ENCODE measurements at regions not wholly inside any gene's neighbourhood (a gene's known extent, or its start where the extent isn't known, plus 50 kb on each side); places are given as distances from the start of the nearest gene placed in this dataset.

- H3K4me2 ChIP-seq (ENCODE audit: insufficient read depth, insufficient read length, low read length), result no peak overlapping the region
- H3K18ac ChIP-seq (ENCODE audit: insufficient read length, low read depth, low read length), result no peak overlapping the region
- no peaks in the 10 kb centered on the region for H3K79me1 ChIP-seq (ENCODE audit: insufficient read depth, low read depth, low read length, poor library complexity, severe bottlenecking)
- H2BK5ac ChIP-seq (ENCODE audit: insufficient read length, low read length), result no peak overlapping the region
- no peak overlapping the region for H2BK12ac ChIP-seq (ENCODE audit: insufficient read length, low read depth, low read length)
- no peak overlapping the region for H2BK20ac ChIP-seq (ENCODE audit: low read depth, low read length, poor library complexity, severe bottlenecking)
- H4K5ac ChIP-seq (ENCODE audit: insufficient read length, low read depth, low read length), result no peak overlapping the region
- no peak overlapping the region for H3K4me3 Mint-ChIP-seq
- DNase-seq, result no peak
- no peak overlapping the region for H3K4ac ChIP-seq (ENCODE audit: low read depth, low read length)
- H3K23me2 ChIP-seq (ENCODE audit: insufficient read length, low read depth, low read length, poor library complexity, severe bottlenecking), result no peaks in the 10 kb centered on the region
- no peaks in the 10 kb centered on the region for H4K20me1 ChIP-seq (ENCODE audit: control insufficient read depth, insufficient read depth, insufficient read length)
- H3K56ac ChIP-seq (ENCODE audit: insufficient read length, low read depth, low read length), result no peak overlapping the region
- no peak overlapping the region for H4K8ac ChIP-seq (replicated peaks; ENCODE audit: insufficient read length, low read depth, low read length)
- H3K9me3 Mint-ChIP-seq, result no peaks in the 10 kb centered on the region
- H3K36me3 Mint-ChIP-seq (ENCODE audit: insufficient read depth in 1 of 3, low read depth in 3 of 3), result no peaks in the 10 kb centered on the region
- no CpG with 5 or more reads among the region's 2 CpGs for WGBS (ENCODE audit: extremely low coverage, insufficient read length, low lambda C conversion rate)
- H3K4me1 ChIP-seq (ENCODE audit: insufficient read depth, low read length), result no peaks in the 10 kb centered on the region
- no peak overlapping the region for H3K23ac ChIP-seq (ENCODE audit: insufficient read length, low read depth, low read length)
- no peak overlapping the region for H2AFZ ChIP-seq (ENCODE audit: low read length)
- H2BK15ac ChIP-seq (ENCODE audit: low read depth, low read length), result no peak overlapping the region
- no peaks in the 10 kb centered on the region for H3K27me3 Mint-ChIP-seq (ENCODE audit: low read depth)
- H4K91ac ChIP-seq (ENCODE audit: insufficient read length, low read depth, low read length), result no peak overlapping the region
- H3K9ac ChIP-seq (ENCODE audit: extremely low read depth, insufficient read length, low read length), result no peak overlapping the region
- H3K9me3 ChIP-seq (ENCODE audit: control insufficient read depth, low read depth, low read length), result no peaks in the 10 kb centered on the region
- H2AK5ac ChIP-seq (ENCODE audit: insufficient read length, low read length), result no peak overlapping the region
- H3K4me1 Mint-ChIP-seq, result peaks cover 0 to 4% of the 10 kb centered on the region in 2 experiments; a peak in 1 of 4 replicates
- TF ChIP-seq CTCF (conservative IDR thresholded peaks at IDR 0.05), result no peak
- H3K79me2 ChIP-seq (ENCODE audit: insufficient read depth, low read length), result no peaks in the 10 kb centered on the region
- H3K27ac Mint-ChIP-seq, result no peak overlapping the region
- H2BK120ac ChIP-seq (ENCODE audit: low read depth, low read length, poor library complexity, severe bottlenecking), result no peak overlapping the region
- H3K27me3 ChIP-seq (ENCODE audit: insufficient read depth, low read length), result no peaks in the 10 kb centered on the region
- H3T11ph ChIP-seq (ENCODE audit: low read length), result no peak overlapping the region
- no peak overlapping the region for H3K27ac ChIP-seq (ENCODE audit: insufficient read length, low read depth, low read length)
- H3K14ac ChIP-seq (ENCODE audit: insufficient read depth, low read length), result no peak overlapping the region
Measured at GRCh38 chr3:74033381-74033780, 408.6 kb upstream of the PDZRN3 start.

All from H9 (cell line).